Kidney (tissue), 13 donors: ENCODE measurements at regions not wholly inside any gene's neighbourhood (a gene's known extent, or its start where the extent isn't known, plus 50 kb on each side); places are given as distances from the start of the nearest gene placed in this dataset.

ENCODE experiments used
- DNase-seq, 5 donors: peaks; one replicate each; pipeline ENCODE4 v3.0.0-alpha.2; 2013 to 2020
- FAIRE-seq: peaks from 2 replicates; lab custom pipeline; 2012; peaks lifted over from hg19 to GRCh38; lab: Jason Lieb, UNC
- H3K27ac ChIP-seq, 2 donors: one replicate each; pipeline ENCODE4 v1.7.0; 2013; ENCODE audit warnings: low read depth in 2 of 2, low read length in 2 of 2, inconsistent platforms in 1 of 2
- H3K27me3 ChIP-seq: one replicate; pipeline ENCODE4 v1.7.1; 2013; ENCODE audit warnings: low read length, inconsistent platforms; ENCODE audit not compliant: control insufficient read depth, insufficient read depth
- H3K36me3 ChIP-seq, 3 donors: one replicate each; pipeline versions ENCODE4 v1.7.0 to v1.7.1; 2013; ENCODE audit warnings: low read length in 3 of 3, control low read depth in 1 of 3, inconsistent platforms in 1 of 3; ENCODE audit not compliant: insufficient read depth in 3 of 3, control insufficient read depth in 2 of 3
- H3K4me1 ChIP-seq, 3 donors: one replicate each; pipeline versions ENCODE4 v1.7.0 to v1.7.1; 2013; ENCODE audit warnings: low read length in 3 of 3, inconsistent platforms in 1 of 3, low read depth in 1 of 3; ENCODE audit not compliant: control insufficient read depth in 2 of 3, insufficient read depth in 2 of 3
- H3K4me3 ChIP-seq, 3 donors: one replicate each; pipeline versions ENCODE4 v1.7.0 to v1.8.1; 2013; ENCODE audit warnings: low read length in 3 of 3, control low read depth in 1 of 3, inconsistent platforms in 1 of 3
- H3K9ac ChIP-seq, 3 donors: one replicate each; pipeline versions ENCODE4 v1.7.0 to v1.7.1; 2013; ENCODE audit warnings: low read length in 3 of 3, control low read depth in 1 of 3, inconsistent platforms in 1 of 3
- H3K9me3 ChIP-seq, 3 donors: one replicate each; pipeline versions ENCODE4 v1.7.0 to v1.7.1; 2013; ENCODE audit warnings: low read length in 3 of 3, control low read depth in 1 of 3, inconsistent platforms in 1 of 3; ENCODE audit not compliant: control insufficient read depth in 2 of 3, insufficient read depth in 1 of 3
- intact Hi-C: fragments of 100-400 bp; cut with DNase I; formaldehyde crosslinking; loops from one replicate; pipeline ENCODE4 v1.11.1; 2022
- TF ChIP-seq, protein P1 (sequence below): IDR thresholded peaks from 3 replicates; pipeline ENCODE4 v1.5.1; 2012; ENCODE audit warnings: mild to moderate bottlenecking, moderate library complexity, borderline replicate concordance; ENCODE audit not compliant: insufficient read depth; ENCODE audit errors: extremely low read depth
- donor health status: control.
- donor health status: control.
- donor health status: control.
- donor health status: control.
- donor health status: control.
- donor health status: DM: yes; HTN: yes; CAD: no.
- donor health status: Normal renal cell carcinoma (clear cell type).

- intact Hi-C loops: no loop called here
- TF ChIP-seq, protein P1, sequence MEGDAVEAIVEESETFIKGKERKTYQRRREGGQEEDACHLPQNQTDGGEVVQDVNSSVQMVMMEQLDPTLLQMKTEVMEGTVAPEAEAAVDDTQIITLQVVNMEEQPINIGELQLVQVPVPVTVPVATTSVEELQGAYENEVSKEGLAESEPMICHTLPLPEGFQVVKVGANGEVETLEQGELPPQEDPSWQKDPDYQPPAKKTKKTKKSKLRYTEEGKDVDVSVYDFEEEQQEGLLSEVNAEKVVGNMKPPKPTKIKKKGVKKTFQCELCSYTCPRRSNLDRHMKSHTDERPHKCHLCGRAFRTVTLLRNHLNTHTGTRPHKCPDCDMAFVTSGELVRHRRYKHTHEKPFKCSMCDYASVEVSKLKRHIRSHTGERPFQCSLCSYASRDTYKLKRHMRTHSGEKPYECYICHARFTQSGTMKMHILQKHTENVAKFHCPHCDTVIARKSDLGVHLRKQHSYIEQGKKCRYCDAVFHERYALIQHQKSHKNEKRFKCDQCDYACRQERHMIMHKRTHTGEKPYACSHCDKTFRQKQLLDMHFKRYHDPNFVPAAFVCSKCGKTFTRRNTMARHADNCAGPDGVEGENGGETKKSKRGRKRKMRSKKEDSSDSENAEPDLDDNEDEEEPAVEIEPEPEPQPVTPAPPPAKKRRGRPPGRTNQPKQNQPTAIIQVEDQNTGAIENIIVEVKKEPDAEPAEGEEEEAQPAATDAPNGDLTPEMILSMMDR: no peak
- H3K27ac ChIP-seq: no peak overlapping the region
- H3K4me3 ChIP-seq: no peak overlapping the region
- no peaks in the 10 kb centered on the region for H3K4me1 ChIP-seq
- DNase-seq: no peak
- no peaks in the 10 kb centered on the region for H3K36me3 ChIP-seq
- peaks cover 0 to 9% (median 3%) of the 10 kb centered on the region in 3 donors for H3K9me3 ChIP-seq
- H3K27me3 ChIP-seq: no peaks in the 10 kb centered on the region
- FAIRE-seq: no peak
- H3K9ac ChIP-seq: no peak overlapping the region
These were observed 267.5 kb downstream of the OGFRL1 start for GRCh38 chr6:71556141-71556540.

DNA sequence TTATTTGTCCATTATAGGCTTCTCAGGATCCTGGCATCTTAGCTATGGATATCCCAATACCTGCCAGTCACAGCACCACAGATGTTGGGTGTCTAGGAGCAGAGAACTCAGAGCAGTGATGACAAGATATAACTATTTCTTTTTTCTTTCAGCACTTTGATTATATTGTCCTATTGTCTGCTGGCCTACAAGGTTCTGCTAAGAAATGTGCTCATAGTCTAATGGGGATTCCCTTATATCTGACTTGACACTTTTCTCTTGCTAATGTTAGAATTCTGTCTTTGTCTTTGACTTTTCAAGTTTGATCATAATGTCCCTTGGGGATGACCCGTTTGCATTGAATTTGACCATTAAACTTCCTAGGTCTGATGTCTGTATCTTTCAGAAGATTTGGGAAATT lies 270.4 kb downstream of the OGFRL1 start:
- TF ChIP-seq, protein P1: no peak
- no peaks in the 10 kb centered on the region for H3K36me3 ChIP-seq
- DNase-seq (no peak), FAIRE-seq (no peak)
- no peaks in the 10 kb centered on the region for H3K4me1 ChIP-seq
- H3K4me3 ChIP-seq: no peak overlapping the region
- no peaks in the 10 kb centered on the region for H3K27me3 ChIP-seq
- H3K9me3 ChIP-seq: peaks cover 0 to 9% (median 3%) of the 10 kb centered on the region in 3 donors
- H3K27ac ChIP-seq: no peak overlapping the region
- intact Hi-C loops: no loop called here
- H3K9ac ChIP-seq: no peak overlapping the region

DNA sequence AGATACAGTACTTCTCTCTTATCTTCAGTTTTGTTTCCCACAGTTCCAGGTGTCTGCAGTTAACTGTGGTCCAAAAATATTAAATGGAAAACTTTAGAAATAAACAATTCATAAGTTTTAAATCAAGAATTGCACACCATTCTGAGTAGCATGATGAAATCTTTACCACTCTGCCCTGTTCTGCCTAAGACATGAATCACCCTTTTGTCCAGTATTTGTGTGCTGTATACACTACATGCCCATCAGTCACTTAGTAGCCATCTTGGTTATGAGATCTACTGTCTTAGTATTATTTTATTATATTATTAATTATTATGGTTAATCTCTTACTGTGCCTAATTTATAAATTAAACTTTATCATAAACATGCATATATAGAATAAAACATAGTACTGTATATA lies 279.0 kb downstream of the OGFRL1 start:
- no peak for FAIRE-seq
- Histone ChIP-seq H3K9ac (no peak overlapping the region), H3K27ac (no peak overlapping the region), H3K9me3 (no peaks in the 10 kb centered on the region), H3K36me3 (no peaks in the 10 kb centered on the region), H3K4me3 (no peak overlapping the region), H3K4me1 (no peaks in the 10 kb centered on the region), H3K27me3 (no peaks in the 10 kb centered on the region)
- DNase-seq: no peak
- intact Hi-C loops: no loop called here
- TF ChIP-seq, protein P1: no peak

GRCh38 chr6:71577766-71578165 lies 289.2 kb downstream of the OGFRL1 start:
- no peak for FAIRE-seq
- no peak for DNase-seq
- H3K27me3 ChIP-seq: no peaks in the 10 kb centered on the region
- no peaks in the 10 kb centered on the region for H3K4me1 ChIP-seq
- no peak overlapping the region for H3K27ac ChIP-seq
- no peaks in the 10 kb centered on the region for H3K9me3 ChIP-seq
- intact Hi-C loops: no loop called here
- TF ChIP-seq, protein P1: no peak
- no peak overlapping the region for H3K4me3 ChIP-seq
- H3K36me3 ChIP-seq: no peaks in the 10 kb centered on the region
- H3K9ac ChIP-seq: no peak overlapping the region
